ENCODE measurements at regions not wholly inside any gene's neighbourhood (a gene's known extent, or its start where the extent isn't known, plus 50 kb on each side); places are given as distances from the start of the nearest gene placed in this dataset.

DNA sequence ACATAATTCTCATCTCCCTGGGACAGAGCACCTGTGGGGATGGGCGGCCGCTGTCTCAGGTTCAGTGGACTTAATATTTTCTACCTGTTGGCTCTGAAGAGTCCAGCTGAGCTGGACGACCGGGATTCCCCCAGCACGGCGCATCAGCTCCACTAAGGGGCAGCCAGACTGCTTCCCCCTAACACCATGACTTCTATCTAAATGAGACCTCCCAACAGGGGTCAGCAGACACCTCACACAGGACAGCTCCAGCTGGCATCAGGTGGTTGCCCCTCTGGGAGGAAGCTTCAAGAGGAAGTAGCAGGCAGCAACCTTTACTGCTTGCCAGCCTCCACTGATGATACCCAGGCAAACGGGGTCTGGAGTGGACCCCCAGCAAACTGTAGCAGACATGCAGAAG is 226.0 kb upstream of the DSEL start:
- intact Hi-C loops (cut with DNase I) = no loop called here
- no peak for DNase-seq
- Histone ChIP-seq H3K4me3 (no peak overlapping the region), H3K36me3 (no peaks in the 10 kb centered on the region), H3K9me3 (no peaks in the 10 kb centered on the region), H3K4me1 (ENCODE audit: insufficient read depth) (no peaks in the 10 kb centered on the region), H3K27ac (no peak overlapping the region), H3K27me3 (no peaks in the 10 kb centered on the region)
- 83 to 96% (median 92%) methylated on average over 7 of the region's 7 CpGs for WGBS, 3 donors
- no peak for TF ChIP-seq EP300 (IDR thresholded peaks at IDR 0.05)
- TF ChIP-seq POLR2A (IDR thresholded peaks at IDR 0.05) = no peak
- no peak for TF ChIP-seq CTCF (IDR thresholded peaks at IDR 0.05)

GRCh38 chr18:67735506-67735905 is 219.0 kb upstream of the DSEL start:
- H3K27ac ChIP-seq = no peak overlapping the region
- 77 to 80% (median 78%) methylated on average over 6 of the region's 6 CpGs for WGBS, 3 donors

DNA sequence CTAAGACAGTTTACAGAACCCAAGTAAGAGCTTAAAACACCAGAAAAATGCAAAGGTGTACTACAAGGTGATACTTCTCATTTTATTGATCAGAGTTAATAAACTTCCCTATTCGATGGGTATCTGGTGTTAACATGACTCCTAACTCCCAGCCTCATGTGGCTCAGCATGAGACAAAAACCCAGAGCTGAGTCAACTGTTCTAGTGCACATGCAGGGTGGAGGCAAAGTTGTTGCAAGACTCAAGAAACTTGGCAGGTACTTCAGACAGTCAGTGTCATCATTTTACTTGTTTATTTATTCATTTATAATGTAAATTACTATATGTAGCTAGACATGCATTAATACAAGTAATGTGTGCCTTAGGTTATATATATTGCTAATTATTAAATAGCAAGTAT is 216.6 kb upstream of the DSEL start:
- no peaks in the 10 kb centered on the region for H3K4me1 ChIP-seq (ENCODE audit: insufficient read depth)
- WGBS, 3 donors = 50 to 82% (median 74%) methylated on average over 1 of the region's 1 CpG
- H3K4me3 ChIP-seq = no peak overlapping the region
- TF ChIP-seq EP300 (IDR thresholded peaks at IDR 0.05) (no peak), POLR2A (IDR thresholded peaks at IDR 0.05) (no peak), CTCF (IDR thresholded peaks at IDR 0.05) (no peak)
- no peaks in the 10 kb centered on the region for H3K9me3 ChIP-seq
- intact Hi-C loops (cut with DNase I) = no loop called here
- H3K27me3 ChIP-seq = no peaks in the 10 kb centered on the region
- DNase-seq = no peak
- H3K27ac ChIP-seq = no peak overlapping the region
- no peaks in the 10 kb centered on the region for H3K36me3 ChIP-seq

More at GRCh38 chr18:67735506-67735905, 219.0 kb upstream of the DSEL start:
- no peak for DNase-seq
- H3K9me3 ChIP-seq = no peaks in the 10 kb centered on the region
- H3K4me1 ChIP-seq (ENCODE audit: insufficient read depth) = no peaks in the 10 kb centered on the region
- no peaks in the 10 kb centered on the region for H3K27me3 ChIP-seq
- TF ChIP-seq EP300 (IDR thresholded peaks at IDR 0.05) = no peak
- no peak for TF ChIP-seq POLR2A (IDR thresholded peaks at IDR 0.05)
- TF ChIP-seq CTCF (IDR thresholded peaks at IDR 0.05) = no peak
- intact Hi-C loops (cut with DNase I) = no loop called here
- H3K4me3 ChIP-seq = no peak overlapping the region
- H3K36me3 ChIP-seq = no peaks in the 10 kb centered on the region

DNA sequence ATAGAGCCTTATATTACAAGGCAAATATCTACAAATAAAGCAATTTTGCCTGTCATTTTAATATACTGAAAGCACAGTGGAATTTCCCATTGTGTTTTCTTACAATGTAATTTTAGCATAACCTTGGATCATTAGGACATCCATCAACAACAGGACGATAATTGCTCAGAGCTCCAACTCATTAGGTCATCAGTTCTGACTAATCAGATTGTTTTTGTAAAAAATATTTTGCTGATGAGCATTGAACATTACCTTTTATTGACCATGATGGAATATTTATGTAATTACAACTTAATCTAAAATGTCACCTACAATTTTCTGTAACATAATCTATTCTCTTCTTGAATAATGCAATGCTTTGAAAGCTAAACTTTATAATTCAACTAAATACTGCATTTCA is 215.3 kb upstream of the DSEL start:
- no peaks in the 10 kb centered on the region for H3K36me3 ChIP-seq
- no peak for DNase-seq
- no peaks in the 10 kb centered on the region for H3K4me1 ChIP-seq (ENCODE audit: insufficient read depth)
- H3K27ac ChIP-seq = no peak overlapping the region
- no peaks in the 10 kb centered on the region for H3K27me3 ChIP-seq
- no peaks in the 10 kb centered on the region for H3K9me3 ChIP-seq
- 35 to 50% (median 38%) methylated on average over 1 of the region's 1 CpG for WGBS, 3 donors
- intact Hi-C loops (cut with DNase I) = no loop called here
- no peak for TF ChIP-seq CTCF (IDR thresholded peaks at IDR 0.05)
- TF ChIP-seq EP300 (IDR thresholded peaks at IDR 0.05) = no peak
- no peak for TF ChIP-seq POLR2A (IDR thresholded peaks at IDR 0.05)
- no peak overlapping the region for H3K4me3 ChIP-seq

- no peak for TF ChIP-seq POLR2A (IDR thresholded peaks at IDR 0.05)
- TF ChIP-seq CTCF (IDR thresholded peaks at IDR 0.05) = no peak
- TF ChIP-seq EP300 (IDR thresholded peaks at IDR 0.05) = no peak
- Histone ChIP-seq H3K27me3 (no peaks in the 10 kb centered on the region), H3K4me3 (no peak overlapping the region), H3K4me1 (ENCODE audit: insufficient read depth) (no peaks in the 10 kb centered on the region), H3K27ac (no peak overlapping the region), H3K9me3 (no peaks in the 10 kb centered on the region), H3K36me3 (no peaks in the 10 kb centered on the region)
- DNase-seq = no peak
- intact Hi-C loops (cut with DNase I) = no loop called here
- 92 to 94% (median 92%) methylated on average over 4 of the region's 4 CpGs for WGBS, 3 donors
Measured at GRCh38 chr18:67730886-67731285, 214.4 kb upstream of the DSEL start.

All from ovary (tissue), 7 donors.